ENCODE measurements at regions not wholly inside any gene's neighbourhood (a gene's known extent, or its start where the extent isn't known, plus 50 kb on each side); places are given as distances from the start of the nearest gene placed in this dataset.

GRCh38 chr2:49369650-49370049, 215.3 kb upstream of the FSHR start:
- TF ChIP-seq CTCF (IDR thresholded peaks at IDR 0.05; ENCODE audit: low read length) = no peak
- no peak for TF ChIP-seq EZH2 (IDR thresholded peaks at IDR 0.05; ENCODE audit: borderline replicate concordance, low read length)

Measured in OCI-LY1 (cell line).